ENCODE measurements at regions not wholly inside any gene's neighbourhood (a gene's known extent, or its start where the extent isn't known, plus 50 kb on each side); places are given as distances from the start of the nearest gene placed in this dataset.

- Histone ChIP-seq H3K27ac (ENCODE audit: low read depth, low read length) (no peak overlapping the region), H3K36me3 (ENCODE audit: control insufficient read depth in 5 of 5, insufficient read depth in 5 of 5, low read length in 5 of 5) (no peaks in the 10 kb centered on the region), H3K9me3 (ENCODE audit: control insufficient read depth in 5 of 5, low read length in 5 of 5) (no peaks in the 10 kb centered on the region), H3K4me3 (ENCODE audit: low read depth in 1 of 5, low read length in 5 of 5) (no peak overlapping the region), H3K27me3 (ENCODE audit: control insufficient read depth in 5 of 5, insufficient read depth in 4 of 5, low read length in 5 of 5) (peaks cover 0 to 7% (median 4%) of the 10 kb centered on the region in 5 donors), H3K4me1 (ENCODE audit: control insufficient read depth in 5 of 5, insufficient read depth in 5 of 5, low read length in 5 of 5) (no peaks in the 10 kb centered on the region), H3K9ac (ENCODE audit: low read length in 5 of 5) (no peak overlapping the region)
Observed at GRCh38 chr12:110983811-110984210, 63.4 kb upstream of the MYL2 start.

GRCh38 chr12:110972866-110973265 lies 52.5 kb upstream of the MYL2 start:
- Histone ChIP-seq H3K4me3 (ENCODE audit: low read depth in 1 of 5, low read length in 5 of 5) (no peak overlapping the region), H3K27me3 (ENCODE audit: control insufficient read depth in 5 of 5, insufficient read depth in 4 of 5, low read length in 5 of 5) (peaks cover 0 to 3% (median 0%) of the 10 kb centered on the region in 5 donors), H3K27ac (ENCODE audit: low read depth, low read length) (no peak overlapping the region), H3K36me3 (ENCODE audit: control insufficient read depth in 5 of 5, insufficient read depth in 5 of 5, low read length in 5 of 5) (no peaks in the 10 kb centered on the region), H3K9ac (ENCODE audit: low read length in 5 of 5) (no peak overlapping the region), H3K9me3 (ENCODE audit: control insufficient read depth in 5 of 5, low read length in 5 of 5) (peaks cover 2 to 19% (median 9%) of the 10 kb centered on the region in 5 donors), H3K4me1 (ENCODE audit: control insufficient read depth in 5 of 5, insufficient read depth in 5 of 5, low read length in 5 of 5) (no peaks in the 10 kb centered on the region)

- H3K27ac ChIP-seq (ENCODE audit: low read depth, low read length): no peak overlapping the region
Observed at GRCh38 chr12:110971936-110972335, 51.6 kb upstream of the MYL2 start.

GRCh38 chr12:110971189-110971920 lies 51.0 kb upstream of the MYL2 start:
- no peak overlapping the region for H3K4me3 ChIP-seq (ENCODE audit: low read depth in 1 of 5, low read length in 5 of 5)
- H3K9ac ChIP-seq (ENCODE audit: low read length in 5 of 5): no peak overlapping the region

More at GRCh38 chr12:110971936-110972335, 51.6 kb upstream of the MYL2 start:
- Histone ChIP-seq H3K9ac (ENCODE audit: low read length in 5 of 5) (no peak overlapping the region), H3K9me3 (ENCODE audit: control insufficient read depth in 5 of 5, low read length in 5 of 5) (peaks cover 2 to 16% (median 9%) of the 10 kb centered on the region in 5 donors), H3K4me1 (ENCODE audit: control insufficient read depth in 5 of 5, insufficient read depth in 5 of 5, low read length in 5 of 5) (no peaks in the 10 kb centered on the region), H3K27me3 (ENCODE audit: control insufficient read depth in 5 of 5, insufficient read depth in 4 of 5, low read length in 5 of 5) (peaks cover 0 to 4% (median 2%) of the 10 kb centered on the region in 5 donors), H3K36me3 (ENCODE audit: control insufficient read depth in 5 of 5, insufficient read depth in 5 of 5, low read length in 5 of 5) (no peaks in the 10 kb centered on the region), H3K4me3 (ENCODE audit: low read depth in 1 of 5, low read length in 5 of 5) (no peak overlapping the region)

More at GRCh38 chr12:110971189-110971920, 51.0 kb upstream of the MYL2 start:
- no peak overlapping the region for H3K27ac ChIP-seq (ENCODE audit: low read depth, low read length)
- H3K9me3 ChIP-seq (ENCODE audit: control insufficient read depth in 5 of 5, low read length in 5 of 5): peaks cover 2 to 12% (median 7%) of the 10 kb centered on the region in 5 donors
- peaks cover 4 to 10% (median 7%) of the 10 kb centered on the region in 5 donors for H3K27me3 ChIP-seq (ENCODE audit: control insufficient read depth in 5 of 5, insufficient read depth in 4 of 5, low read length in 5 of 5)
- no peaks in the 10 kb centered on the region for H3K4me1 ChIP-seq (ENCODE audit: control insufficient read depth in 5 of 5, insufficient read depth in 5 of 5, low read length in 5 of 5)
- H3K36me3 ChIP-seq (ENCODE audit: control insufficient read depth in 5 of 5, insufficient read depth in 5 of 5, low read length in 5 of 5): no peaks in the 10 kb centered on the region

Data from subcutaneous abdominal adipose tissue (tissue), 5 donors.